Stimulated activated CD8-positive, alpha-beta memory T cell treated with anti-CD3 and anti-CD28 coated beads, Interleukin-2, amount 100 ng/mL, for 1 hour (primary cell): ENCODE measurements at regions not wholly inside any gene's neighbourhood (a gene's known extent, or its start where the extent isn't known, plus 50 kb on each side); places are given as distances from the start of the nearest gene placed in this dataset.

ENCODE experiments used
- DNase-seq, 2 donors: peaks; one replicate each; pipeline ENCODE4 v3.0.0-alpha.2; 2020; ENCODE audit warnings: low read depth in 2 of 2

DNA sequence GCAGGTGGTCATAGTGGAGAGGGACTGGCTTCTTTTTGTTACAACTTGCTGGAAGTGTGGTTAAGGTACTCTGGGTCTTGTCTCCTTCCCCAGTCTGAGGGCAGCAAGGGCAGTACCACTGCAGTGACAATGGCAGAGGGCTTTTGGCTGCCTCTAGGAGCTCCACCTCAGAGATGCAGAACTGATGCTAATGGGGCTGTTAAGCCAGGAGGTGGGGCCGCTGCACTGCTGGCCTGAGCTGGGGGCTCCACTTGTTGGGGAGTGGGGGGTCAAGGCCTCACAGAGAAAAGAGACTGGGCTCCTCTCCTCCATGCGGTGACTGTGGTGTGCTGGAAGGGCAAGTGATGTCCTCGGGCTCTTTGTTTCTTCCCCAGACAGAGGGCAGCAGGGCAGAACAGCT lies 135.7 kb downstream of the DSEL start:
- DNase-seq: no peak

DNA sequence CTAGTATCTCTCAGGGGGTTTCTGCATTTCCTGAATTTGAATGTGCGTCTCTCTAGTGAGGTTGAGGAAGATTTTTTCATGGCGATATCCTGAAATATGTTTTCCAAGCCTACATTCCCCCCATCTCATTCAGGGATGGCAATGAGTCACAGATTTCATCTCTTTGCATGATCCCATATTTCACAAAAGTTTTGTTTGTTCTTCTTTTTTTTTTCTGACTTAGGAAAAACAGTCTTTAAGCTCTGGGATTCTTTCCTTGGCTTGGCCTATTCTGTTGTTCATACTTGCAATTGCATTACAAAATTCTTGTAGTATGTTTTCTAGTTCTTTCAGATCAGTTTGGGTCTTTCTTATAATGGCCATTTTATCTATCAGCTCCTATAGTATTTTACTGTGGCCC lies 136.5 kb downstream of the DSEL start:
- DNase-seq: no peak

GRCh38 chr18:67376372-67376771 lies 140.1 kb downstream of the DSEL start:
- DNase-seq: no peak

GRCh38 chr18:67373636-67374035 lies 142.9 kb downstream of the DSEL start:
- no peak for DNase-seq

GRCh38 chr18:67367540-67367939 lies 149.0 kb downstream of the DSEL start:
- no peak for DNase-seq

DNA sequence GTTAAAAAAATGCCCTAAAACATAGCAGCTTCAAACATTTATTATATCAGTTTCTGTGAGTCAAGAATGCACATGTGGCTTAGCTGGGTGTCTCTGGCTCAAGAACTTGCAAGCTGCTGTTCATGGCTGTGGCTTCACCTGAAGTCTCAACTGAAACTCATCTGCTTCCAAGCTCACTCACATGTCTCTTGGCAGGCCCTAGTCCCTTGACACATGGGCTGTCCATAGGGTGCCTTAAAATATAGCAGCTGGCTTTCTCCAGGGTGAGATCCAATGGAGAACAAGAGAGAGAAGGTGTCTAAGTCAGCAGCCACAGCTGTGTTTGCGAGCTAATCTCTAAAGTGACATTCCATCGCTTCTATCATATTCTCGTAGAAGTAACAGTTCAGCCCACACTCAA lies 152.8 kb downstream of the DSEL start:
- DNase-seq: no peak

DNA sequence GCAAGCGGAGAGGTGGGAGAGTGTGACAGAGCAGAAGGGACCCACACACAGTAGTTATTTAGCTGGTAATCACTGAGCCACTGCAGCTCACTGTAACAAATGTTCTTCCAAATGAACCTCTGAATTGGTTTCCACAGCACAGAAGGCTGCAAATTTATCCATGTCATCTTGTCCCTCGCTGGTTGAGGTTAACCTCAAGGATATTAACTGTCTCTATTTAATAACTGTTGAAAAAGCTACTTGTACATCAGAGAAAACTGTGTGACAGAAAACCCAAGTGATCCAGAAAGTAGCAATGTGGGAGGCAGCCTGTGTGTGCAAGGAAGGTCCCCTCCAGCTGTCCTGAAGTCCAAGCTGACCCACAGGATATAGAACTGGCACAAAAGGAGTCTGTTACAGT lies 153.6 kb downstream of the DSEL start:
- DNase-seq: no peak

- DNase-seq: no peak
Measured at GRCh38 chr18:67359873-67360838, 156.4 kb downstream of the DSEL start.

- no peak for DNase-seq
Measured at GRCh38 chr18:67358947-67359346, 157.6 kb downstream of the DSEL start.

GRCh38 chr18:67354692-67355091 lies 161.8 kb downstream of the DSEL start:
- DNase-seq: no peak

GRCh38 chr18:67354091-67354490 lies 162.4 kb downstream of the DSEL start:
- DNase-seq: no peak

GRCh38 chr18:67347438-67347837 lies 169.1 kb downstream of the DSEL start:
- DNase-seq: no peak

GRCh38 chr18:67342159-67342558 lies 174.4 kb downstream of the DSEL start:
- DNase-seq: no peak

- DNase-seq: no peak
Measured at GRCh38 chr18:67337696-67338095, 178.8 kb downstream of the DSEL start.

- no peak for DNase-seq
Measured at GRCh38 chr18:67331857-67332256, 184.7 kb downstream of the DSEL start.

GRCh38 chr18:67319109-67319508 lies 197.4 kb downstream of the DSEL start:
- DNase-seq: no peak

DNA sequence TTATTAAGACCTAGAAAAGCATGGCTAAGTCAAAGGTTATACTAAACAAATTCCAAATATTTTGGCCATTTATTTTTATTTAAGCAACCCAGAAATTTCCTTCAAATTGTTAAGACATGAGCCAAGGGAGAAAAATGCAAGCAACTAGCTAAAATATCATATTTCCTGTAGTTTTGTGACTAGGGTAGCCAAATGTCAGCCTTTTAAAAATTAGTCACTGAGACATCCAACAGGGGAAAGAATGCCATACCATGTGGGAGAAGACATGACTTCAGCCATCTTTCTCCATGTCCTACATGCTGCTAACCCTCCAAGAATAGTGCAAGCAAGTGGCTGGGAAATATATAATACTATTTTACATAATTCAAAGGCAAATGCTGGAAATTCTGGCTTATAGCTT lies 197.9 kb downstream of the DSEL start:
- DNase-seq: no peak

GRCh38 chr18:67310826-67311225 lies 205.7 kb downstream of the DSEL start:
- no peak for DNase-seq

DNA sequence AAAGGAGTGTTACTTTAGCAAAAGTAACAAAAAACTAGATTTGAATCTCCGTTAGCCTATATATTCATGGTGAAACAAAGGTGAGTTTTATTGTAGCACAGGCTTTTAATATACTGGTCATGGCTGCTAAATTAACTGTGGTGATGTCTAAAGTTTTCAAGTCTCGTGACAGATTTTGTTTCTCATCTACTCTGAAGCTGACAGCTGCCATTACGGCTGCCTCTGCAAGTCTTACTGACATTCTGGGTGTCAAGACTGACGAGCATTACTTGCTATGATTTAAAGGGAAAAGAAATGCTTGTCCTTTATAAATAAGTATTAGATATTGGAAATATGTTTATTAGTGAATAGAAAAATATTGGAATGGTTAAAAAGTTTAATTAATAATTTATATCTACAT lies 207.7 kb downstream of the DSEL start:
- no peak for DNase-seq

GRCh38 chr18:67305466-67305865 lies 211.1 kb downstream of the DSEL start:
- no peak for DNase-seq

GRCh38 chr18:67302043-67302442 lies 214.5 kb downstream of the DSEL start:
- no peak for DNase-seq

GRCh38 chr18:67301592-67301991 lies 214.9 kb downstream of the DSEL start:
- DNase-seq: no peak

- no peak for DNase-seq
Measured at GRCh38 chr18:67300498-67300897, 216.0 kb downstream of the DSEL start.

GRCh38 chr18:67292814-67293213 lies 223.7 kb downstream of the DSEL start:
- no peak for DNase-seq
